ENCODE measurements at regions not wholly inside any gene's neighbourhood (a gene's known extent, or its start where the extent isn't known, plus 50 kb on each side); places are given as distances from the start of the nearest gene placed in this dataset.

- no peak for FAIRE-seq
Measured at GRCh38 chr3:72219752-72220151, 434.8 kb upstream of the PROK2 start.

GRCh38 chr3:72217570-72217969 is 432.6 kb upstream of the PROK2 start:
- FAIRE-seq = no peak

GRCh38 chr3:72214066-72214951 is 429.4 kb upstream of the PROK2 start:
- FAIRE-seq = no peak

- FAIRE-seq = no peak
Measured at GRCh38 chr3:72213296-72214065, 428.5 kb upstream of the PROK2 start.

- FAIRE-seq = no peak
Measured at GRCh38 chr3:72212396-72212795, 427.4 kb upstream of the PROK2 start.

- no peak for FAIRE-seq
Measured at GRCh38 chr3:72210261-72210660, 425.3 kb upstream of the PROK2 start.

- FAIRE-seq = no peak
Measured at GRCh38 chr3:72205297-72205826, 420.4 kb upstream of the PROK2 start.

GRCh38 chr3:72204452-72204851 is 419.5 kb upstream of the PROK2 start:
- FAIRE-seq = no peak

- FAIRE-seq = no peak
Measured at GRCh38 chr3:72203613-72204349, 418.8 kb upstream of the PROK2 start.

- no peak for FAIRE-seq
Measured at GRCh38 chr3:72203105-72203504, 418.2 kb upstream of the PROK2 start.

- no peak for FAIRE-seq
Measured at GRCh38 chr3:72200332-72200731, 415.4 kb upstream of the PROK2 start.

- no peak for FAIRE-seq
Measured at GRCh38 chr3:72199530-72199929, 414.6 kb upstream of the PROK2 start.

GRCh38 chr3:72196377-72196929 is 411.5 kb upstream of the PROK2 start:
- FAIRE-seq = no peak

- FAIRE-seq = no peak
Measured at GRCh38 chr3:72195895-72196294, 410.9 kb upstream of the PROK2 start.

- FAIRE-seq = no peak
Measured at GRCh38 chr3:72194458-72194857, 409.5 kb upstream of the PROK2 start.

- FAIRE-seq = no peak
Measured at GRCh38 chr3:72193771-72194430, 409.0 kb upstream of the PROK2 start.

- no peak for FAIRE-seq
Measured at GRCh38 chr3:72192572-72192971, 407.6 kb upstream of the PROK2 start.

GRCh38 chr3:72191209-72191960 is 406.4 kb upstream of the PROK2 start:
- no peak for FAIRE-seq

- no peak for FAIRE-seq
Measured at GRCh38 chr3:72190050-72190449, 405.1 kb upstream of the PROK2 start.

- FAIRE-seq = no peak
Measured at GRCh38 chr3:72189339-72189738, 404.4 kb upstream of the PROK2 start.

GRCh38 chr3:72188536-72188935 is 403.6 kb upstream of the PROK2 start:
- FAIRE-seq = no peak
